Nephron (organoid): ENCODE measurements at regions not wholly inside any gene's neighbourhood (a gene's known extent, or its start where the extent isn't known, plus 50 kb on each side); places are given as distances from the start of the nearest gene placed in this dataset.

Experiments used
- H3K27ac Mint-ChIP-seq, 3 experiments: 2 replicates each; pipeline ENCODE4 v1.8.0; 2020; ENCODE audit warnings: mixed read lengths in 3 of 3, mild to moderate bottlenecking in 2 of 3, moderate library complexity in 1 of 3
- H3K27me3 Mint-ChIP-seq: 2 replicates; pipeline ENCODE4 v1.8.0; 2021; ENCODE audit warnings: low read depth, mild to moderate bottlenecking, moderate library complexity, mixed read lengths
- H3K36me3 Mint-ChIP-seq: 2 replicates; pipeline ENCODE4 v1.8.0; 2020; ENCODE audit warnings: low read depth, mixed read lengths
- H3K4me1 Mint-ChIP-seq: 2 replicates; pipeline ENCODE4 v1.8.0; 2020; ENCODE audit warnings: mixed read lengths
- H3K4me3 Mint-ChIP-seq, 3 experiments: 2 replicates each; pipeline ENCODE4 v1.8.0; 2020; ENCODE audit warnings: mild to moderate bottlenecking in 3 of 3, mixed read lengths in 3 of 3, moderate library complexity in 2 of 3
- H3K9me3 Mint-ChIP-seq: 2 replicates; pipeline ENCODE4 v1.8.0; 2020; ENCODE audit warnings: mixed read lengths
- TF ChIP-seq, protein P1 (sequence below), 3 experiments: fragments of 200-600 bp; sonication (generic); IDR thresholded peaks; one replicate each; pipeline ENCODE4 v1.5.0; 2021; ENCODE audit warnings: antibody characterized with exemption in 3 of 3; ENCODE audit not compliant: unreplicated experiment in 3 of 3

DNA sequence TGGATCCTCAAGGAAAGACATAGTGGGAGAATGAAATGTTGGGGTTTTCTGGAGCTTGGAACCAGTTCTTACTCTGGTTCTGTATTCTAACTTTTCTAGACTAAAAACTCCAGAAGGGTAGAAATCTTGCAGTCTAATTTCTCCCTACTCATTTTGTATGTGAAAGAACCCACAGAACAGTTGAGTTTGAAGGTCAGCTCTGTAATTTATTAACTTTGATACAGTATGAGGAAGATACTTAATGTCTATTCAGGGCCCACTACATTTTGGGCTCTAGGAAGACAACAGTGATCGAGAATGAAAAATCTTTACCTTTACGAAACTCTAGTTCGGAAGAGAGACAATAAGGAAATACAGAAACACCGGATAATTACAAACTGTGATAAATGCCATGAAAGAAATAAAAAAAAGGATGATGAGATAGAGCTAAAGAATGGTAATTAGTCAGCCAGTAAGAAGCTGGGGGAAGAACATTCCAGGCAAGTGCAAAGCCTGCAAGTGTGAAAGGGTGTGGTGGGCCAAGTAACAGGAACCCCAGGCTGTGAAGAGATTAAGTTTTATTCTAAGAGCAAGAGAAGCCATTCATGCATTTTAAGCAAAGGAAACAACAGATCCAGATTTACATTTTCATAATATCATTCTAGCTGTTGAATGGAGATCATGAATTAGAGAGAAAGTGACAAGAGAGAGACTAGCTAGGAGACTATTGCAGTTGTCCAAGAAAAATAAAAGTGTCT lies 159.9 kb upstream of the HMCN1 start:
- H3K27me3 Mint-ChIP-seq, result no peaks in the 10 kb centered on the region
- TF ChIP-seq, protein P1, sequence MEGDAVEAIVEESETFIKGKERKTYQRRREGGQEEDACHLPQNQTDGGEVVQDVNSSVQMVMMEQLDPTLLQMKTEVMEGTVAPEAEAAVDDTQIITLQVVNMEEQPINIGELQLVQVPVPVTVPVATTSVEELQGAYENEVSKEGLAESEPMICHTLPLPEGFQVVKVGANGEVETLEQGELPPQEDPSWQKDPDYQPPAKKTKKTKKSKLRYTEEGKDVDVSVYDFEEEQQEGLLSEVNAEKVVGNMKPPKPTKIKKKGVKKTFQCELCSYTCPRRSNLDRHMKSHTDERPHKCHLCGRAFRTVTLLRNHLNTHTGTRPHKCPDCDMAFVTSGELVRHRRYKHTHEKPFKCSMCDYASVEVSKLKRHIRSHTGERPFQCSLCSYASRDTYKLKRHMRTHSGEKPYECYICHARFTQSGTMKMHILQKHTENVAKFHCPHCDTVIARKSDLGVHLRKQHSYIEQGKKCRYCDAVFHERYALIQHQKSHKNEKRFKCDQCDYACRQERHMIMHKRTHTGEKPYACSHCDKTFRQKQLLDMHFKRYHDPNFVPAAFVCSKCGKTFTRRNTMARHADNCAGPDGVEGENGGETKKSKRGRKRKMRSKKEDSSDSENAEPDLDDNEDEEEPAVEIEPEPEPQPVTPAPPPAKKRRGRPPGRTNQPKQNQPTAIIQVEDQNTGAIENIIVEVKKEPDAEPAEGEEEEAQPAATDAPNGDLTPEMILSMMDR (IDR thresholded peaks at IDR 0.05; ENCODE audit: unreplicated experiment in 3 of 3), result no peak
- H3K36me3 Mint-ChIP-seq, result no peaks in the 10 kb centered on the region
- no peaks in the 10 kb centered on the region for H3K4me1 Mint-ChIP-seq
- peak overlapping the region; percentile 1 to 94 (median 10) for H3K27ac Mint-ChIP-seq
- no peak overlapping the region for H3K4me3 Mint-ChIP-seq
- H3K9me3 Mint-ChIP-seq, result peaks cover 25% of the 10 kb centered on the region

DNA sequence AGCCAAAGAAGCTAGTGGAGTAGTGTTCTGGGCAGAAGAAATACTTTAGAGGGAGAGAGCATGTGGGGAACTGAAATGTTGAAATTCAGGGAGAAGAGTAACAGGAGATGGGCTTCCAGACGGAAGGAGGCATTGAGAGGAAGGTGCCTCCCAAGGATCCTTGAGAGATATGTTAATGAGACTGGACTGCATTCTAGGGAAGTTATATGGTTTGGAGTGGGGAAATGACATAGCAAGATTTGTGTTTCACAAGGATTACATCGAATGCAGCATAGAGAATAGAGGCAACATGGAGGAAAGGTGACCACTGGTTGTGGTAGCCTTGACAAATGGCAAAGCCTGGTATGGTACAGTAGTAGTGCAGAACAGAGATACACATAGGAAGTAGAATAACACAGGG lies 160.5 kb upstream of the HMCN1 start:
- peaks cover 19% of the 10 kb centered on the region for H3K9me3 Mint-ChIP-seq
- H3K4me1 Mint-ChIP-seq, result no peaks in the 10 kb centered on the region

DNA sequence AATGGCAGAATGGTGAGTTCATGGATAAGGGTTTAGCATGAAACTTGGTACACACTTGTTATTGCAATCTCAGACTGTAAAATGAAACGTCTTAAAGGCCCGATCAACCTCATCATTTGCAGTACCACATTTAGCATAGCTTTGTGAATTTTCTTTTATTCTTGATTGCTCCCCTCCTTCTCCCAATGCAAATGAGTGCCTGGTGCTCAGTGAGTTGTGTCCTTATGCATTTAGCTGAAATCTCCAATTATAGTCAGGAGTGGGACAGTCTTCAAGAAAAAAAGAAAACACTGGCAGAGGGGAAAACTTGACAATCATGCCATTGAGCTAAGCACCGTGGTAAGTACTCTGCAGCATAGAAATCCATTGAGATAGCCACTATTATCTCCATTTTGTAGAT lies 161.0 kb upstream of the HMCN1 start:
- H3K27ac Mint-ChIP-seq, result peak overlapping the region; percentile 45 to 94 (median 77)
- peaks cover 15% of the 10 kb centered on the region for H3K9me3 Mint-ChIP-seq
- no peaks in the 10 kb centered on the region for H3K36me3 Mint-ChIP-seq
- H3K4me3 Mint-ChIP-seq, result no peak overlapping the region
- H3K27me3 Mint-ChIP-seq, result no peaks in the 10 kb centered on the region
- TF ChIP-seq, protein P1 (IDR thresholded peaks at IDR 0.05; ENCODE audit: unreplicated experiment in 3 of 3), result no peak
- no peaks in the 10 kb centered on the region for H3K4me1 Mint-ChIP-seq

More for the DNA sequence above, 160.5 kb upstream of the HMCN1 start:
- Mint-ChIP-seq H3K27ac (peak overlapping the region; percentile 45 to 94 (median 77)), H3K27me3 (no peaks in the 10 kb centered on the region), H3K36me3 (no peaks in the 10 kb centered on the region), H3K4me3 (no peak overlapping the region)
- TF ChIP-seq, protein P1 (IDR thresholded peaks at IDR 0.05; ENCODE audit: unreplicated experiment in 3 of 3), result no peak

DNA sequence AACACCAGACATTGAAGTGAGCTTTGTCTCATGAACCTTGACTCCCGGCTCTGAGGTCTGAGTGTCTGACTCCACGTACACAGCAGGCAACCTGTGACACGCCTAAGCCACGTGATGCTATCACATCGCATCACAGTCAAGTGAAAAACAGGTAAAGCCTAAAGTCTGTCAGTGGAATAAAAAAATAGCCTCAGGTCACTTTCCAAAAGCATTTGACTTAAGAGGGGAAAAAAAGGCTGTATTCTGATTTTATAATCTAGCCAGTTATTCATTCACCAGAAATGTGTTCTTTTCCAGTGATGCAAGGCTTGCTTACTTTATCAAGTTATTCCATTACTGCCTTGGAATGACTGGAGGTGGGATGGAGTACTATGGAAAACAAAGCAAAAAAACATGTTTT lies 163.2 kb upstream of the HMCN1 start:
- TF ChIP-seq, protein P1 (IDR thresholded peaks at IDR 0.05; ENCODE audit: unreplicated experiment in 3 of 3), result no peak
- Mint-ChIP-seq H3K4me3 (no peak overlapping the region), H3K27me3 (no peaks in the 10 kb centered on the region), H3K27ac (peak overlapping the region; percentile 70 to 94 (median 87)), H3K9me3 (peaks cover 7% of the 10 kb centered on the region), H3K4me1 (peaks cover 6% of the 10 kb centered on the region), H3K36me3 (no peaks in the 10 kb centered on the region)

DNA sequence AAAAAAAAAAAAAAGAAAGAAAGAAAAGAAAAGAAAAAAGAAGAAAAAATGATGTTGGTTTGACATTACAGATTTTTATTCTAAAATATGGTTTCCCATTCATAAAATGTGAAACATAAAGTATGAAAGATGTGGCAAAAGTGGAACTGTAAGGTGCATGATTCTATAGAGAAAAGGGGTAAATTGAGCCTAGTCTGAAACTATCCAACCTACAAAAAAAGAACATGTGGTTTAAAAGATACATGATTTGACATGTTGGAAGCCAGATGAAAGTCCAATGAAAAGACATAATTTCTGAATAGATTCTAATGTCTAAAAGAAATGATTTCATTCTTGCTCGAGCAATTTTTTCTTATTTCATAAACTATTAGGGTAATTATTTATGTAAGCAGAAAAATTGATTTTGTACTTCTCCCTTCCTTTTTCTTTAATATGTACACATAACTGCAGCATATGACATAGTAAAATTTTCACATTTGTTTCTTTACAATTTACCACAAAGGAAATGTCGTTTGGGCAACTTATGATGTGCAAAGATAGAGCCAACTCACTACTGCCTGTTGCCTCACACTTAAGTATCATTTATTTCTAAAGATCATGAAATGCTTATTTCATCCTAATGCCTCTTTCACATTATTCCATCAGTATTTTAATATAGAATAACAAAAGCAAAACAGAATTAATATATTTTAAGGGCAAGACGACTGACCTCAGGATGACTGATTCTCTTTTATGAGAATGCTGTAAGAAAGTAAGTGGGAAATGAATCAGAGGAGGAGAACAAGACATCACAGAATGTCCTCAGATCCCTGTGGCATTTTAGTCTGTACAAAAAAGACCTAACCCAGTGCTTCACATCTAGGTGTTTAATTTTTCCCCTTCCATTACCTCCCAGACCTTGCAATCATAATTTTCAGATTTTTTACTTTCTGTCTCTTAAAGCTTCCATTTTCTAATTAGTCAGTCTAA lies 165.8 kb upstream of the HMCN1 start:
- H3K36me3 Mint-ChIP-seq, result no peaks in the 10 kb centered on the region
- H3K9me3 Mint-ChIP-seq, result no peaks in the 10 kb centered on the region
- TF ChIP-seq, protein P1 (IDR thresholded peaks at IDR 0.05; ENCODE audit: unreplicated experiment in 3 of 3), result no peak
- peaks cover 6% of the 10 kb centered on the region for H3K4me1 Mint-ChIP-seq
- peaks cover 3% of the 10 kb centered on the region for H3K27me3 Mint-ChIP-seq
- no peak overlapping the region for H3K4me3 Mint-ChIP-seq
- peak overlapping the region; percentile 4 to 94 (median 70) for H3K27ac Mint-ChIP-seq
